Mammary epithelial cell (primary cell): ENCODE measurements at regions not wholly inside any gene's neighbourhood (a gene's known extent, or its start where the extent isn't known, plus 50 kb on each side); places are given as distances from the start of the nearest gene placed in this dataset.

Experiments used
- CTCF ChIP-seq, 2 donors: IDR thresholded peaks in 1 of 2; conservative IDR thresholded peaks in 1 of 2; 2 replicates each; pipeline ENCODE4 v1.5.1; 2011 to 2012; ENCODE audit warnings: inconsistent platforms in 2 of 2, low read length in 2 of 2, mild to moderate bottlenecking in 2 of 2, control low read depth in 1 of 2, low read depth in 1 of 2; ENCODE audit not compliant: insufficient read depth in 1 of 2; ENCODE audit errors: extremely low read depth in 1 of 2
- EZH2 ChIP-seq: IDR thresholded peaks from 2 replicates; pipeline ENCODE4 v1.6.1; 2012; ENCODE audit warnings: low read length, inconsistent platforms, borderline replicate concordance

GRCh38 chr7:110534241-110534931 lies 556.5 kb upstream of the LRRN3 start:
- TF ChIP-seq CTCF (conservative IDR thresholded peaks at IDR 0.05 in 1 of 2, IDR thresholded peaks at IDR 0.05 in 1 of 2; ENCODE audit: extremely low read depth in 1 of 2, insufficient read depth in 1 of 2, low read depth in 1 of 2, low read length in 2 of 2) (peak in 1 of 2 donors; percentile 42), EZH2 (no peak)
